Natural killer cell (primary cell): ENCODE measurements at regions not wholly inside any gene's neighbourhood (a gene's known extent, or its start where the extent isn't known, plus 50 kb on each side); places are given as distances from the start of the nearest gene placed in this dataset.

Experiments
- ATAC-seq, 3 donors: fragments of 150-1000 bp in 2 of 3; fragments of 200-7000 bp in 1 of 3; cut with Tn5 transposase; 1 replicate in 1 of 3; 2 replicates in 2 of 3; pipeline ENCODE4 v1.10.0; 2021; ENCODE audit warnings: mild to moderate bottlenecking in 2 of 3, moderate library complexity in 2 of 3
- DNase-seq, 2 donors: peaks; one replicate each; pipeline versions ENCODE4 v3.0.0 to v3.0.0-alpha.2; 2013 to 2021; ENCODE audit warnings: mixed read lengths in 1 of 2
- H3K27ac ChIP-seq: one replicate; pipeline ENCODE4 v1.5.1; 2013; ENCODE audit warnings: mild to moderate bottlenecking, low read length
- H3K27me3 ChIP-seq: one replicate; pipeline ENCODE4 v1.6.1; 2013; ENCODE audit warnings: low read length; ENCODE audit not compliant: control insufficient read depth, insufficient read depth
- H3K36me3 ChIP-seq: one replicate; pipeline ENCODE4 v1.6.1; 2013; ENCODE audit warnings: low read length; ENCODE audit not compliant: control insufficient read depth, insufficient read depth
- H3K4me1 ChIP-seq: one replicate; pipeline ENCODE4 v1.6.1; 2013; ENCODE audit warnings: low read length; ENCODE audit not compliant: control insufficient read depth, insufficient read depth
- H3K4me3 ChIP-seq: one replicate; pipeline ENCODE4 v1.5.1; 2013; ENCODE audit warnings: low read length
- H3K9me3 ChIP-seq: one replicate; pipeline ENCODE4 v1.6.1; 2013; ENCODE audit warnings: low read length; ENCODE audit not compliant: control insufficient read depth, insufficient read depth
- H3K27ac Mint-ChIP-seq, 2 donors: one replicate each; pipeline ENCODE4 v1.8.0; 2022; ENCODE audit warnings: mild to moderate bottlenecking in 2 of 2, mixed read lengths in 2 of 2, moderate library complexity in 1 of 2
- H3K27me3 Mint-ChIP-seq, 2 donors: one replicate each; pipeline ENCODE4 v1.8.0; 2022; ENCODE audit warnings: low read depth in 2 of 2, mixed read lengths in 2 of 2
- H3K36me3 Mint-ChIP-seq: one replicate; pipeline ENCODE4 v1.8.0; 2022; ENCODE audit warnings: mixed read lengths
- H3K4me1 Mint-ChIP-seq, 2 donors: one replicate each; pipeline ENCODE4 v1.8.0; 2022; ENCODE audit warnings: mixed read lengths in 2 of 2
- H3K4me3 Mint-ChIP-seq: one replicate; pipeline ENCODE4 v1.8.0; 2022; ENCODE audit warnings: mild to moderate bottlenecking, moderate library complexity, mixed read lengths
- H3K9me3 Mint-ChIP-seq, 2 donors: one replicate each; pipeline ENCODE4 v1.8.0; 2022; ENCODE audit warnings: mixed read lengths in 2 of 2
- CTCF ChIP-seq: fragments of 200-600 bp; IDR thresholded peaks from one replicate; pipeline ENCODE4 v1.8.0; 2022; ENCODE audit warnings: antibody characterized with exemption
- WGBS: methylation state at CpG from one replicate; pipeline ENCODE4 v1.1.7; 2013; ENCODE audit warnings: missing lambda C conversion rate; ENCODE audit not compliant: insufficient coverage; 5-methylcytosine and 5-hydroxymethylcytosine counted together
- intact Hi-C: fragments of 100-400 bp; cut with micrococcal nuclease; formaldehyde crosslinking; loops from one replicate; pipeline ENCODE4 v1.14.2; 2022

- Histone ChIP-seq H3K27me3 (no peaks in the 10 kb centered on the region), H3K4me1 (no peaks in the 10 kb centered on the region), H3K9me3 (no peaks in the 10 kb centered on the region), H3K36me3 (no peaks in the 10 kb centered on the region), H3K27ac (no peak overlapping the region), H3K4me3 (no peak overlapping the region)
- H3K9me3 Mint-ChIP-seq = peaks cover 15 to 16% of the 10 kb centered on the region in 2 donors
- no peak overlapping the region for H3K27ac Mint-ChIP-seq
- no peak overlapping the region for H3K4me3 Mint-ChIP-seq
- no peaks in the 10 kb centered on the region for H3K4me1 Mint-ChIP-seq
- no peaks in the 10 kb centered on the region for H3K36me3 Mint-ChIP-seq
- no peaks in the 10 kb centered on the region for H3K27me3 Mint-ChIP-seq
- ATAC-seq (no peak), DNase-seq (no peak)
- intact Hi-C loops = no loop called here
- TF ChIP-seq CTCF = no peak
Observed at GRCh38 chr18:42185486-42185885, 230.5 kb downstream of the PIK3C3 start.

- Histone ChIP-seq H3K27me3 (no peaks in the 10 kb centered on the region), H3K9me3 (no peaks in the 10 kb centered on the region), H3K4me3 (no peak overlapping the region), H3K36me3 (no peaks in the 10 kb centered on the region), H3K4me1 (no peaks in the 10 kb centered on the region), H3K27ac (no peak overlapping the region)
- ATAC-seq (no peak), DNase-seq (no peak)
- Mint-ChIP-seq H3K27ac (no peak overlapping the region), H3K27me3 (no peaks in the 10 kb centered on the region), H3K4me3 (no peak overlapping the region), H3K36me3 (no peaks in the 10 kb centered on the region), H3K4me1 (no peaks in the 10 kb centered on the region), H3K9me3 (peaks cover 18 to 19% of the 10 kb centered on the region in 2 donors)
- no peak for TF ChIP-seq CTCF
- intact Hi-C loops = no loop called here
- 75% methylated on average over 3 of the region's 4 CpGs for WGBS
Observed at GRCh38 chr18:42187611-42188380, 232.8 kb downstream of the PIK3C3 start.

GRCh38 chr18:42190643-42191042 lies 235.6 kb downstream of the PIK3C3 start:
- H3K27me3 ChIP-seq = no peaks in the 10 kb centered on the region
- H3K4me3 ChIP-seq = no peak overlapping the region
- TF ChIP-seq CTCF = no peak
- Mint-ChIP-seq H3K27ac (no peak overlapping the region), H3K4me3 (no peak overlapping the region), H3K4me1 (no peaks in the 10 kb centered on the region), H3K36me3 (no peaks in the 10 kb centered on the region), H3K27me3 (no peaks in the 10 kb centered on the region), H3K9me3 (peaks cover 11 to 15% of the 10 kb centered on the region in 2 donors)
- H3K9me3 ChIP-seq = no peaks in the 10 kb centered on the region
- H3K27ac ChIP-seq = no peak overlapping the region
- ATAC-seq (no peak), DNase-seq (no peak)
- intact Hi-C loops = no loop called here
- 83% methylated on average over 3 of the region's 3 CpGs for WGBS
- H3K4me1 ChIP-seq = no peaks in the 10 kb centered on the region
- no peaks in the 10 kb centered on the region for H3K36me3 ChIP-seq
